OCI-LY1 (cell line): ENCODE measurements at regions not wholly inside any gene's neighbourhood (a gene's known extent, or its start where the extent isn't known, plus 50 kb on each side); places are given as distances from the start of the nearest gene placed in this dataset.

Experiments
- H2AFZ ChIP-seq: fragments of 200-600 bp; sonication (generic), shearing (Covaris generic); 2 replicates; pipeline ENCODE4 v1.6.0; 2014; ENCODE audit warnings: antibody characterized with exemption, mild to moderate bottlenecking, low read length
- H3F3A ChIP-seq: fragments of 200-600 bp; sonication (generic), shearing (Covaris generic); 2 replicates; pipeline ENCODE4 v1.6.0; 2014; ENCODE audit warnings: mild to moderate bottlenecking, antibody characterized with exemption, low read length, moderate library complexity; ENCODE audit not compliant: insufficient read depth
- H3K27ac ChIP-seq: fragments of 200-600 bp; sonication (generic); 2 replicates; pipeline ENCODE4 v1.5.1; 2014; ENCODE audit warnings: low read length, mixed run types, mild to moderate bottlenecking, low read depth; ENCODE audit not compliant: poor library complexity, severe bottlenecking
- H3K27me3 ChIP-seq: fragments of 200-600 bp; sonication (generic); 2 replicates; pipeline ENCODE4 v1.6.0; 2014; ENCODE audit warnings: antibody characterized with exemption, mild to moderate bottlenecking, low read length, moderate library complexity; ENCODE audit not compliant: insufficient read depth
- H3K36me3 ChIP-seq: fragments of 200-600 bp; sonication (generic); 2 replicates; pipeline ENCODE4 v1.6.1; 2014; ENCODE audit warnings: mild to moderate bottlenecking, antibody characterized with exemption, low read length, moderate library complexity, mixed read lengths; ENCODE audit not compliant: insufficient read depth
- H3K4me1 ChIP-seq: fragments of 200-600 bp; sonication (generic); 2 replicates; pipeline ENCODE4 v1.5.1; 2014; ENCODE audit warnings: mild to moderate bottlenecking, low read length, moderate library complexity; ENCODE audit not compliant: insufficient read depth, severe bottlenecking
- H3K4me2 ChIP-seq: fragments of 200-600 bp; sonication (generic), shearing (Covaris generic); 2 replicates; pipeline ENCODE4 v1.6.1; 2014; ENCODE audit warnings: low read length
- H3K4me3 ChIP-seq: fragments of 200-600 bp; sonication (generic); 2 replicates; pipeline ENCODE4 v1.5.1; 2014; ENCODE audit warnings: low read length, low read depth, mild to moderate bottlenecking, mixed read lengths; ENCODE audit not compliant: poor library complexity, severe bottlenecking
- H3K79me2 ChIP-seq: fragments of 200-600 bp; shearing (Covaris generic); 2 replicates; pipeline ENCODE4 v1.6.1; 2016; ENCODE audit warnings: mixed run types, low read length, mixed read lengths; ENCODE audit not compliant: insufficient read depth
- H3K9ac ChIP-seq: fragments of 200-600 bp; sonication (generic), shearing (Covaris generic); 2 replicates; pipeline ENCODE4 v1.6.1; 2014; ENCODE audit warnings: mild to moderate bottlenecking, low read length, mixed read lengths
- H3K9me2 ChIP-seq: fragments of 200-600 bp; sonication (generic), shearing (Covaris generic); 2 replicates; pipeline ENCODE4 v1.6.1; 2014; ENCODE audit warnings: low read depth, mild to moderate bottlenecking, low read length, mixed read lengths
- H3K9me3 ChIP-seq: fragments of 200-600 bp; shearing (Covaris generic); 2 replicates; pipeline ENCODE4 v1.6.1; 2014; ENCODE audit warnings: low read length, mixed read lengths
- H4K20me1 ChIP-seq: fragments of 200-600 bp; sonication (generic), shearing (Covaris generic); 2 replicates; pipeline ENCODE4 v1.6.0; 2016; ENCODE audit warnings: mild to moderate bottlenecking, low read length; ENCODE audit not compliant: insufficient read depth
- CTCF ChIP-seq: fragments of 200-600 bp; sonication (generic), shearing (Covaris generic); IDR thresholded peaks from 2 replicates; pipeline ENCODE4 v1.5.1; 2017; ENCODE audit warnings: mild to moderate bottlenecking, antibody characterized with exemption, low read length, moderate library complexity, mixed read lengths
- EZH2 ChIP-seq: fragments of 200-600 bp; sonication (generic), shearing (Covaris generic); IDR thresholded peaks from 2 replicates; pipeline ENCODE4 v1.8.0; 2017; ENCODE audit warnings: borderline replicate concordance, mixed run types, mild to moderate bottlenecking, antibody characterized with exemption, low read length, moderate library complexity, mixed read lengths

GRCh38 chr5:29239606-29240005, 1953.9 kb upstream of the CDH6 start:
- H3K79me2 ChIP-seq, result no peaks in the 10 kb centered on the region
- no peak overlapping the region for H3K27ac ChIP-seq
- no peak for TF ChIP-seq EZH2
- no peak for TF ChIP-seq CTCF
- H3K36me3 ChIP-seq, result no peaks in the 10 kb centered on the region
- H3K9me2 ChIP-seq, result no peaks in the 10 kb centered on the region
- no peak overlapping the region for H2AFZ ChIP-seq
- H3K4me3 ChIP-seq, result no peak overlapping the region
- H4K20me1 ChIP-seq, result no peaks in the 10 kb centered on the region
- H3K4me1 ChIP-seq, result no peaks in the 10 kb centered on the region
- no peak overlapping the region for H3K9ac ChIP-seq
- no peaks in the 10 kb centered on the region for H3K27me3 ChIP-seq
- no peaks in the 10 kb centered on the region for H3F3A ChIP-seq
- no peak overlapping the region for H3K4me2 ChIP-seq
- H3K9me3 ChIP-seq, result no peaks in the 10 kb centered on the region

GRCh38 chr5:29238115-29238514, 1955.4 kb upstream of the CDH6 start:
- H2AFZ ChIP-seq, result no peak overlapping the region
- no peak for TF ChIP-seq CTCF
- no peak for TF ChIP-seq EZH2
- no peak overlapping the region for H3K4me2 ChIP-seq
- no peaks in the 10 kb centered on the region for H3F3A ChIP-seq
- H3K36me3 ChIP-seq, result no peaks in the 10 kb centered on the region
- no peaks in the 10 kb centered on the region for H3K27me3 ChIP-seq
- no peaks in the 10 kb centered on the region for H3K9me3 ChIP-seq
- no peaks in the 10 kb centered on the region for H4K20me1 ChIP-seq
- H3K9ac ChIP-seq, result no peak overlapping the region
- no peak overlapping the region for H3K4me3 ChIP-seq
- no peak overlapping the region for H3K27ac ChIP-seq
- H3K4me1 ChIP-seq, result no peaks in the 10 kb centered on the region
- no peaks in the 10 kb centered on the region for H3K79me2 ChIP-seq
- no peaks in the 10 kb centered on the region for H3K9me2 ChIP-seq

- Histone ChIP-seq H3K79me2 (no peaks in the 10 kb centered on the region), H3K27ac (no peak overlapping the region), H3K4me1 (no peaks in the 10 kb centered on the region), H3K36me3 (no peaks in the 10 kb centered on the region), H3K9me3 (no peaks in the 10 kb centered on the region), H3K27me3 (no peaks in the 10 kb centered on the region), H3K4me2 (no peak overlapping the region), H3K4me3 (no peak overlapping the region), H2AFZ (no peak overlapping the region), H3F3A (no peaks in the 10 kb centered on the region), H4K20me1 (no peaks in the 10 kb centered on the region), H3K9ac (no peak overlapping the region), H3K9me2 (no peaks in the 10 kb centered on the region)
- no peak for TF ChIP-seq EZH2
Observed at GRCh38 chr5:29231154-29231553, 1962.3 kb upstream of the CDH6 start.

GRCh38 chr5:29230591-29230990, 1962.9 kb upstream of the CDH6 start:
- Histone ChIP-seq H3K9me3 (no peaks in the 10 kb centered on the region), H3K27me3 (no peaks in the 10 kb centered on the region), H3K4me3 (no peak overlapping the region), H3F3A (no peaks in the 10 kb centered on the region), H3K9ac (no peak overlapping the region), H3K27ac (no peak overlapping the region), H3K4me1 (no peaks in the 10 kb centered on the region), H3K79me2 (no peaks in the 10 kb centered on the region), H3K36me3 (no peaks in the 10 kb centered on the region), H3K4me2 (no peak overlapping the region), H3K9me2 (no peaks in the 10 kb centered on the region), H2AFZ (no peak overlapping the region), H4K20me1 (no peaks in the 10 kb centered on the region)
- TF ChIP-seq EZH2 (no peak), CTCF (no peak)
